ENCODE measurements at regions not wholly inside any gene's neighbourhood (a gene's known extent, or its start where the extent isn't known, plus 50 kb on each side); places are given as distances from the start of the nearest gene placed in this dataset.

GRCh38 chr3:81382470-81382869 is 379.0 kb downstream of the GBE1 start:
- no peak for TF ChIP-seq CTCF (IDR thresholded peaks at IDR 0.05)
- TF ChIP-seq ZFX (IDR thresholded peaks at IDR 0.05; ENCODE audit: borderline replicate concordance): no peak

Data from 22Rv1 (cell line).